Kidney (tissue), 13 donors: ENCODE measurements at regions not wholly inside any gene's neighbourhood (a gene's known extent, or its start where the extent isn't known, plus 50 kb on each side); places are given as distances from the start of the nearest gene placed in this dataset.

Experiments
- DNase-seq, 5 donors: peaks; one replicate each; pipeline ENCODE4 v3.0.0-alpha.2; 2013 to 2020
- FAIRE-seq: peaks from 2 replicates; lab custom pipeline; 2012; peaks lifted over from hg19 to GRCh38; lab: Jason Lieb, UNC
- H3K27ac ChIP-seq, 2 donors: one replicate each; pipeline ENCODE4 v1.7.0; 2013; ENCODE audit warnings: low read depth in 2 of 2, low read length in 2 of 2, inconsistent platforms in 1 of 2
- H3K27me3 ChIP-seq: one replicate; pipeline ENCODE4 v1.7.1; 2013; ENCODE audit warnings: low read length, inconsistent platforms; ENCODE audit not compliant: control insufficient read depth, insufficient read depth
- H3K36me3 ChIP-seq, 3 donors: one replicate each; pipeline versions ENCODE4 v1.7.0 to v1.7.1; 2013; ENCODE audit warnings: low read length in 3 of 3, control low read depth in 1 of 3, inconsistent platforms in 1 of 3; ENCODE audit not compliant: insufficient read depth in 3 of 3, control insufficient read depth in 2 of 3
- H3K4me1 ChIP-seq, 3 donors: one replicate each; pipeline versions ENCODE4 v1.7.0 to v1.7.1; 2013; ENCODE audit warnings: low read length in 3 of 3, inconsistent platforms in 1 of 3, low read depth in 1 of 3; ENCODE audit not compliant: control insufficient read depth in 2 of 3, insufficient read depth in 2 of 3
- H3K4me3 ChIP-seq, 3 donors: one replicate each; pipeline versions ENCODE4 v1.7.0 to v1.8.1; 2013; ENCODE audit warnings: low read length in 3 of 3, control low read depth in 1 of 3, inconsistent platforms in 1 of 3
- H3K9ac ChIP-seq, 3 donors: one replicate each; pipeline versions ENCODE4 v1.7.0 to v1.7.1; 2013; ENCODE audit warnings: low read length in 3 of 3, control low read depth in 1 of 3, inconsistent platforms in 1 of 3
- H3K9me3 ChIP-seq, 3 donors: one replicate each; pipeline versions ENCODE4 v1.7.0 to v1.7.1; 2013; ENCODE audit warnings: low read length in 3 of 3, control low read depth in 1 of 3, inconsistent platforms in 1 of 3; ENCODE audit not compliant: control insufficient read depth in 2 of 3, insufficient read depth in 1 of 3
- intact Hi-C: fragments of 100-400 bp; cut with DNase I; formaldehyde crosslinking; loops from one replicate; pipeline ENCODE4 v1.11.1; 2022
- TF ChIP-seq, protein P1 (sequence below): IDR thresholded peaks from 3 replicates; pipeline ENCODE4 v1.5.1; 2012; ENCODE audit warnings: mild to moderate bottlenecking, moderate library complexity, borderline replicate concordance; ENCODE audit not compliant: insufficient read depth; ENCODE audit errors: extremely low read depth
- donor health status: control.
- donor health status: control.
- donor health status: control.
- donor health status: control.
- donor health status: control.
- donor health status: DM: yes; HTN: yes; CAD: no.
- donor health status: Normal renal cell carcinoma (clear cell type).

DNA sequence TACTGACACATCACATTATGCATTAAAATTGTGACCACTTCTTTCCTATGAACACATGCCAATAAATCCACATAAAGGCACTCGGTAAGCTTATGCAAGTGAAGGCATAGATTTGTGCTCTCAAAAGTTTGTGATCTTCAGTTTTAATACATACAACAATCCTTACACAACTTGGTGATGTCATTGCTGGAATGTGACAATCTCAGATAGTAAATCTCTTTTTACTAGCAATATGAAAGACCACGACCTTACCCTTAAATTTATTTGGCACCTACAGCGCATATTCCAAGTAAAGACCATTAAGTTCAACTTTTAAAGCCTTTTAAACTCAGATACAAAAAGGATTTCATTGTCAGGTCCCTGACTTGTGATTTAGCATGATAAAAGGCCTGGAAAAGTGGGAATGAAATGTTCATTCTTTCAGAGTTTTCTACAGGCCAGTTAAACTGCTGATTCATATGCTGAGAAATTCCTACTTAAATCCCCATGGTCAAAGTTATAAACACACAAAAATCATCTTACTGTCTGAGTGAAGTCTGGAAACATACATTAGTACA, 157.4 kb downstream of the SIPA1L2 start:
- Histone ChIP-seq H3K9me3 (no peaks in the 10 kb centered on the region), H3K27me3 (no peaks in the 10 kb centered on the region), H3K4me1 (no peaks in the 10 kb centered on the region), H3K36me3 (no peaks in the 10 kb centered on the region), H3K4me3 (no peak overlapping the region), H3K27ac (no peak overlapping the region), H3K9ac (no peak overlapping the region)
- DNase-seq (no peak), FAIRE-seq (no peak)
- intact Hi-C loops = no loop called here
- TF ChIP-seq, protein P1, sequence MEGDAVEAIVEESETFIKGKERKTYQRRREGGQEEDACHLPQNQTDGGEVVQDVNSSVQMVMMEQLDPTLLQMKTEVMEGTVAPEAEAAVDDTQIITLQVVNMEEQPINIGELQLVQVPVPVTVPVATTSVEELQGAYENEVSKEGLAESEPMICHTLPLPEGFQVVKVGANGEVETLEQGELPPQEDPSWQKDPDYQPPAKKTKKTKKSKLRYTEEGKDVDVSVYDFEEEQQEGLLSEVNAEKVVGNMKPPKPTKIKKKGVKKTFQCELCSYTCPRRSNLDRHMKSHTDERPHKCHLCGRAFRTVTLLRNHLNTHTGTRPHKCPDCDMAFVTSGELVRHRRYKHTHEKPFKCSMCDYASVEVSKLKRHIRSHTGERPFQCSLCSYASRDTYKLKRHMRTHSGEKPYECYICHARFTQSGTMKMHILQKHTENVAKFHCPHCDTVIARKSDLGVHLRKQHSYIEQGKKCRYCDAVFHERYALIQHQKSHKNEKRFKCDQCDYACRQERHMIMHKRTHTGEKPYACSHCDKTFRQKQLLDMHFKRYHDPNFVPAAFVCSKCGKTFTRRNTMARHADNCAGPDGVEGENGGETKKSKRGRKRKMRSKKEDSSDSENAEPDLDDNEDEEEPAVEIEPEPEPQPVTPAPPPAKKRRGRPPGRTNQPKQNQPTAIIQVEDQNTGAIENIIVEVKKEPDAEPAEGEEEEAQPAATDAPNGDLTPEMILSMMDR = no peak

DNA sequence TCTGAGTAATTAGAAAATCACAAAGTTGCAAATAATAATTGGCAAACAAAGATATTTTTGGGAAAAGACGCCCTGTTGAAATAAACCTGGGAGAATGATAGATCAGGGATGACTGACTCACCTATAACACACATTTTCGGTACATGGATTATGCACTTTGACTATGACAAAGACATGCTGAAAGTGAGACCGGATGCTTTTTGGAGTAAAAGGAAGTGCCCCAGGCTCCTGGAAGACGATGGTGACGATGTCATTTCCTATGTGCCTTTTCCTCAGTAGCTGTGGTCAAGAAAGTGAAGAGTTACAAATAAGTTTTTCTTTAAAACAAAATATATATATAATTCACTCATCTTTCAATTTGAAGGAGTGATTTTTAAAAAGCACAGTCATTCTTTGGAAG, 158.7 kb downstream of the SIPA1L2 start:
- Histone ChIP-seq H3K27me3 (no peaks in the 10 kb centered on the region), H3K27ac (no peak overlapping the region), H3K9ac (no peak overlapping the region), H3K9me3 (no peaks in the 10 kb centered on the region), H3K36me3 (peaks cover 0 to 2% (median 0%) of the 10 kb centered on the region in 3 donors), H3K4me1 (no peaks in the 10 kb centered on the region), H3K4me3 (no peak overlapping the region)
- intact Hi-C loops = no loop called here
- DNase-seq = no peak
- TF ChIP-seq, protein P1 = no peak
- no peak for FAIRE-seq

DNA sequence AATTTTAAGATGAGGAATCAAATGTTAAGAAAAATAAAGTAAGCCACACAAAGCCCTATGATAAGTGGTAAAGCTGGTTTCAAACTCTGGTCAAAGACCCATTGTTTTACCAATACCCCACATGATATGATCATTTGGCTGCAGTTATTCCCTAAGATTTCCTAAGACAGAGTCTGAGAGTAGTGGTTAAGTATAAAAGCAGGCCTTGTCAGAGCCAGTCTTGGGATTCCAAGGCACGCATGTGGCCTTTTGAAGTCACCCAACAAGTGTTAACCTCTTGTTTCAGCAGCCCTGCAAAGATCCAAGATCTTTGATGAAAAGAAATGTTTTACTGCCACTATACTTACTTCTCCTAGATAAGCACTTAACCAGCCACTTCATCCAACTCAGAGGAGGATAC, 159.2 kb downstream of the SIPA1L2 start:
- TF ChIP-seq, protein P1 = no peak

DNA sequence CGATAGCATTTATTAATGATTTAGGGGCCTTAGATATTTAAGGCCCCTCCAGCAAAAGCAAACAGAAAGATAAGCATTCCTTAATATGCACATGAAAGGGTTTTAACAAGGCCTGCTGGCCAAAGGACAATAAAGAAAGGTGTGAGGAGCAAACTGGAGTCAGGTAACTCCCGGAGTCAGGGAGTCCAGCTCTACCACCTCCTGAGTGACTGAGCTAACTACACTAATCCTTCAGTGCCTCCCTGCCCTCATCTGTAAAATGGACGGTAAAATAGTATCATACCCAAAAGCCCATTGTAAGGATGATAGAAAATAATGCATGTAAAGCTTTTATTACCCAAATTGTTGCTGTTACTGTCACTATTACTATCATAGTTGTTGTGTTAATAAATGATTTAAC, 161.7 kb downstream of the SIPA1L2 start:
- H3K36me3 ChIP-seq = peaks cover 0 to 5% (median 0%) of the 10 kb centered on the region in 3 donors
- FAIRE-seq (no peak), DNase-seq (no peak)
- intact Hi-C loops = no loop called here
- TF ChIP-seq, protein P1 = no peak
- H3K4me1 ChIP-seq = no peaks in the 10 kb centered on the region
- H3K27me3 ChIP-seq = no peaks in the 10 kb centered on the region
- H3K9me3 ChIP-seq = no peaks in the 10 kb centered on the region
- no peak overlapping the region for H3K27ac ChIP-seq
- no peak overlapping the region for H3K9ac ChIP-seq
- no peak overlapping the region for H3K4me3 ChIP-seq

More for the DNA sequence above, 159.2 kb downstream of the SIPA1L2 start:
- FAIRE-seq (no peak), DNase-seq (no peak)
- Histone ChIP-seq H3K36me3 (peaks cover 0 to 2% (median 0%) of the 10 kb centered on the region in 3 donors), H3K27me3 (no peaks in the 10 kb centered on the region), H3K9me3 (no peaks in the 10 kb centered on the region), H3K4me1 (no peaks in the 10 kb centered on the region), H3K4me3 (no peak overlapping the region), H3K27ac (no peak overlapping the region), H3K9ac (no peak overlapping the region)
- intact Hi-C loops = no loop called here
